ENCODE measurements at regions not wholly inside any gene's neighbourhood (a gene's known extent, or its start where the extent isn't known, plus 50 kb on each side); places are given as distances from the start of the nearest gene placed in this dataset.
"Not testable (repeated sequence)": the region's sequence is repeated elsewhere in the genome, so short reads cannot be mapped to it uniquely, and the experiment has no call there.

GRCh38 chr9:117649126-117649525, 55.1 kb upstream of the TLR4 start:
- no peaks in the 10 kb centered on the region for H3K9me3 ChIP-seq
- no peak overlapping the region for H3K27ac ChIP-seq
- H3K4me3 ChIP-seq: no peak overlapping the region
- DNase-seq: no peak
- peaks cover 0 to 14% (median 13%) of the 10 kb centered on the region in 4 donors for H3K4me1 ChIP-seq
- peaks cover 0 to 4% (median 0%) of the 10 kb centered on the region in 3 donors for H3K27me3 ChIP-seq
- no peaks in the 10 kb centered on the region for H3K36me3 ChIP-seq
- intact Hi-C loops (cut with DNase I; ENCODE audit: low total_unique reads): no loop called here
- 44 to 58% (median 48%) methylated on average over 3 of the region's 3 CpGs for WGBS, 5 donors
- no peak for TF ChIP-seq POLR2AphosphoS5 (IDR thresholded peaks at IDR 0.05)
- no peak for TF ChIP-seq CTCF (IDR thresholded peaks at IDR 0.05)
- no peak for TF ChIP-seq POLR2A (IDR thresholded peaks at IDR 0.05)
- no peak for TF ChIP-seq EP300 (IDR thresholded peaks at IDR 0.05)

- DNase-seq: no peak
- H3K4me1 ChIP-seq: peaks cover 0 to 27% (median 15%) of the 10 kb centered on the region in 4 donors
- no peak for TF ChIP-seq POLR2AphosphoS5 (IDR thresholded peaks at IDR 0.05)
- no peak for TF ChIP-seq POLR2A (IDR thresholded peaks at IDR 0.05)
- no peak for TF ChIP-seq EP300 (IDR thresholded peaks at IDR 0.05)
- no peak for TF ChIP-seq CTCF (IDR thresholded peaks at IDR 0.05)
- intact Hi-C loops (cut with DNase I; ENCODE audit: low total_unique reads): no loop called here
- H3K27me3 ChIP-seq: peaks cover 0 to 28% (median 0%) of the 10 kb centered on the region in 3 donors
- no peaks in the 10 kb centered on the region for H3K36me3 ChIP-seq
- peak overlapping the region in 4 of 5 donors; percentile 39 to 68 (median 56) for H3K27ac ChIP-seq
- 23 to 41% (median 35%) methylated on average over 6 of the region's 6 CpGs for WGBS, 5 donors
- peak overlapping the region; percentile 18 to 23 (median 22) for H3K4me3 ChIP-seq
- H3K9me3 ChIP-seq: no peaks in the 10 kb centered on the region
Observed at GRCh38 chr9:117644932-117645636, 59.1 kb upstream of the TLR4 start.

GRCh38 chr9:117644133-117644931, 59.9 kb upstream of the TLR4 start:
- intact Hi-C loops (cut with DNase I; ENCODE audit: low total_unique reads): no loop called here
- H3K27ac ChIP-seq: peak overlapping the region; percentile 39 to 68 (median 57)
- no peaks in the 10 kb centered on the region for H3K36me3 ChIP-seq
- TF ChIP-seq POLR2A (IDR thresholded peaks at IDR 0.05) (no peak), EP300 (IDR thresholded peaks at IDR 0.05) (no peak), POLR2AphosphoS5 (IDR thresholded peaks at IDR 0.05) (peak in 1 of 3 donors; percentile 33), CTCF (IDR thresholded peaks at IDR 0.05) (peak in 6 of 7 experiments; percentile 17 to 94 (median 90))
- peak; percentile 78 to 88 for DNase-seq
- H3K27me3 ChIP-seq: peaks cover 0 to 24% (median 0%) of the 10 kb centered on the region in 3 donors
- 7 to 14% (median 9%) methylated on average over 11 of the region's 11 CpGs for WGBS, 5 donors
- H3K4me1 ChIP-seq: peaks cover 0 to 27% (median 15%) of the 10 kb centered on the region in 4 donors
- H3K9me3 ChIP-seq: no peaks in the 10 kb centered on the region
- H3K4me3 ChIP-seq: peak overlapping the region; percentile 18 to 23 (median 22)

- 23 to 56% (median 42%) methylated on average over 6 of the region's 6 CpGs for WGBS, 5 donors
- peak in 1 of 2 donors; percentile 9 for DNase-seq
- intact Hi-C loops (cut with DNase I; ENCODE audit: low total_unique reads): no loop called here
- TF ChIP-seq CTCF (IDR thresholded peaks at IDR 0.05): no peak
- no peak for TF ChIP-seq POLR2A (IDR thresholded peaks at IDR 0.05)
- TF ChIP-seq EP300 (IDR thresholded peaks at IDR 0.05): no peak
- no peak for TF ChIP-seq POLR2AphosphoS5 (IDR thresholded peaks at IDR 0.05)
- H3K4me1 ChIP-seq: peaks cover 0 to 27% (median 15%) of the 10 kb centered on the region in 4 donors
- H3K9me3 ChIP-seq: no peaks in the 10 kb centered on the region
- peak overlapping the region; percentile 22 to 90 (median 56) for H3K27ac ChIP-seq
- H3K36me3 ChIP-seq: no peaks in the 10 kb centered on the region
- peaks cover 0 to 24% (median 0%) of the 10 kb centered on the region in 3 donors for H3K27me3 ChIP-seq
- H3K4me3 ChIP-seq: peak overlapping the region in 3 of 4 donors; percentile 28 to 37 (median 28)
Observed at GRCh38 chr9:117643288-117643654, 60.9 kb upstream of the TLR4 start.

- WGBS, 5 donors: 17 to 60% (median 56%) methylated on average over 10 to 50 of the region's 50 CpGs
- H3K4me3 ChIP-seq: peak overlapping the region in 3 of 4 donors; percentile 28 to 37 (median 28)
- H3K36me3 ChIP-seq; H3K9me3 ChIP-seq; intact Hi-C loops (cut with DNase I; ENCODE audit: low total_unique reads): not testable (repeated sequence)
- peak overlapping the region; percentile 22 to 90 (median 56) for H3K27ac ChIP-seq
- peaks cover 0 to 27% (median 15%) of the 10 kb centered on the region in 4 donors for H3K4me1 ChIP-seq
- peaks cover 0 to 24% (median 0%) of the 10 kb centered on the region in 3 donors for H3K27me3 ChIP-seq
- DNase-seq: peak in 1 of 2 donors; percentile 29
Observed at GRCh38 chr9:117642571-117643287, 61.5 kb upstream of the TLR4 start.

Data from stomach (tissue), 8 donors.